ENCODE measurements at regions not wholly inside any gene's neighbourhood (a gene's known extent, or its start where the extent isn't known, plus 50 kb on each side); places are given as distances from the start of the nearest gene placed in this dataset.

DNA sequence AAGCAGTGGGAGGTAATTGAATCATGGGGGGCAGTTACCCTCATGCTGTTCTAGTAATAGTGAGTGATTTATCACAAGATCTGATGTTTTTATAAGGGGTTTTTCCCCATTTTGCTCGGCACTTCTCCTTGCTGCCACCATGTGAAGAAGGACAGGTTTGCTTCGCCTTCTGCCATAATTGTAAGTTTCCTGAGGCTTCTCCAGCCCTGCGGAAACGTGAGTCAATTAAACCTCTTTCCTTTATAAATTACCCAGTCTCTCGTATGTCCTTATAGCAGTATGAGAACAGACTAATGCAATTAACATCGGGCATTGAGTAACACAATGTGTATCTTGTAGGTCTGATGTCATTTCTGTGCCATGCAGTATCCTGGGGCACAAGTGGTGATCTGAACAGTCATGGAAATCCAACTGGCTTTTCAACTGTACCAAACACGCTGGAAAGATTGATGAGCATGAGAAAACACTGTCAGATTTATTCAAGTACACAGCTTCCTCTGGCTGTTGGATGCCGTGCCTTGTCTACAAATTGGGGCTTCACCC is 208.6 kb upstream of the KIAA1217 start:
- Histone ChIP-seq H3K9ac (replicated peaks in 1 of 4; ENCODE audit: extremely low read depth in 1 of 4, low read depth in 3 of 4, low read length in 3 of 4) (no peak overlapping the region), H2BK20ac (ENCODE audit: low read length) (no peak overlapping the region), H2BK15ac (ENCODE audit: low read length) (no peak overlapping the region), H3K9me3 (ENCODE audit: insufficient read depth in 2 of 2, low read depth in 1 of 2, low read length in 1 of 2) (no peaks in the 10 kb centered on the region), H3K27me3 (replicated peaks in 1 of 4; ENCODE audit: control insufficient read depth in 3 of 4, extremely low read depth in 1 of 4, insufficient read depth in 3 of 4, low read length in 3 of 4) (no peaks in the 10 kb centered on the region), H3K23ac (ENCODE audit: insufficient read length) (no peak overlapping the region), H2BK5ac (ENCODE audit: low read depth, low read length) (no peak overlapping the region), H2BK120ac (replicated peaks; ENCODE audit: low read depth, low read length) (no peak overlapping the region), H3K4me1 (replicated peaks in 1 of 4; ENCODE audit: control insufficient read depth in 3 of 4, insufficient read depth in 4 of 4, low read length in 3 of 4) (no peaks in the 10 kb centered on the region), H3K4me2 (ENCODE audit: insufficient read depth in 1 of 2, low read depth in 2 of 2, low read length in 2 of 2) (no peak overlapping the region), H2AFZ (ENCODE audit: low read length) (no peak overlapping the region), H3K14ac (ENCODE audit: insufficient read length) (no peak overlapping the region), H3K36me3 (ENCODE audit: control insufficient read depth in 2 of 4, insufficient read depth in 4 of 4, low read length in 3 of 4) (no peaks in the 10 kb centered on the region), H2AK5ac (ENCODE audit: low read depth, low read length) (no peak overlapping the region), H3K27ac (ENCODE audit: low read depth, low read length) (no peak overlapping the region), H2BK12ac (ENCODE audit: low read depth, low read length) (no peak overlapping the region), H3K23me2 (ENCODE audit: low read depth, low read length) (no peaks in the 10 kb centered on the region), H3K4ac (replicated peaks; ENCODE audit: insufficient read length, low read depth, low read length) (no peak overlapping the region), H4K91ac (replicated peaks; ENCODE audit: insufficient read length, low read length) (no peak overlapping the region), H4K8ac (ENCODE audit: extremely low read depth, insufficient read depth, low read length) (no peak overlapping the region), H3K79me2 (ENCODE audit: control insufficient read depth in 1 of 2, insufficient read depth in 2 of 2, low read length in 2 of 2) (no peaks in the 10 kb centered on the region), H3K18ac (ENCODE audit: extremely low read depth, low read length) (no peak overlapping the region), H3K56ac (replicated peaks; ENCODE audit: insufficient read length, low read depth, low read length) (no peak overlapping the region), H3K4me3 (ENCODE audit: extremely low read depth in 1 of 4, insufficient read depth in 2 of 4, low read depth in 3 of 4, low read length in 4 of 4) (no peak overlapping the region), H4K20me1 (replicated peaks in 1 of 2; ENCODE audit: control insufficient read depth in 1 of 2, insufficient read depth in 2 of 2, low read length in 2 of 2) (no peaks in the 10 kb centered on the region), H3K79me1 (ENCODE audit: low read depth, low read length) (no peaks in the 10 kb centered on the region), H4K5ac (ENCODE audit: insufficient read length, low read depth, low read length) (no peak overlapping the region)
- DNase-seq (ENCODE audit: low read depth in 1 of 2, low spot score in 2 of 2) (no peak), FAIRE-seq (no peak)
- CTCF ChIA-PET (ENCODE audit: partially characterized antibody), result no interaction called here
- WGBS, 2 experiments (ENCODE audit: extremely low coverage in 1 of 2, insufficient coverage in 1 of 2, insufficient read length in 1 of 2, insufficient replicate concordance in 2 of 2, low coverage in 1 of 2, low lambda C conversion rate in 2 of 2, missing lambda C conversion rate in 1 of 2), result 92% methylated on average over 8 of the region's 8 CpGs; no CpG with 5 or more reads in 1 of the 2 experiments
- POLR2A ChIA-PET (ENCODE audit: partially characterized antibody), result no interaction called here
- TF ChIP-seq, protein P1, sequence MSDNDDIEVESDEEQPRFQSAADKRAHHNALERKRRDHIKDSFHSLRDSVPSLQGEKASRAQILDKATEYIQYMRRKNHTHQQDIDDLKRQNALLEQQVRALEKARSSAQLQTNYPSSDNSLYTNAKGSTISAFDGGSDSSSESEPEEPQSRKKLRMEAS (IDR thresholded peaks at IDR 0.05), result no peak
- no peak for TF ChIP-seq RXRA (IDR thresholded peaks at IDR 0.05; ENCODE audit: insufficient read depth, low read depth, low read length)
- TF ChIP-seq, protein P2, sequence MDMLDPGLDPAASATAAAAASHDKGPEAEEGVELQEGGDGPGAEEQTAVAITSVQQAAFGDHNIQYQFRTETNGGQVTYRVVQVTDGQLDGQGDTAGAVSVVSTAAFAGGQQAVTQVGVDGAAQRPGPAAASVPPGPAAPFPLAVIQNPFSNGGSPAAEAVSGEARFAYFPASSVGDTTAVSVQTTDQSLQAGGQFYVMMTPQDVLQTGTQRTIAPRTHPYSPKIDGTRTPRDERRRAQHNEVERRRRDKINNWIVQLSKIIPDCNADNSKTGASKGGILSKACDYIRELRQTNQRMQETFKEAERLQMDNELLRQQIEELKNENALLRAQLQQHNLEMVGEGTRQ (IDR thresholded peaks at IDR 0.05; ENCODE audit: low read length), result no peak
- no peak for TF ChIP-seq SIRT6 (IDR thresholded peaks at IDR 0.05; ENCODE audit: low read length)
- TF ChIP-seq SIX5 (IDR thresholded peaks at IDR 0.05; ENCODE audit: low read depth, low read length), result no peak
- no peak for TF ChIP-seq CEBPB (IDR thresholded peaks at IDR 0.05; ENCODE audit: low read depth, low read length)
- no peak for TF ChIP-seq ASH2L (IDR thresholded peaks at IDR 0.05; ENCODE audit: low read length)
- no peak for TF ChIP-seq BCL11A (IDR thresholded peaks at IDR 0.05; ENCODE audit: low read depth in 2 of 2, low read length in 2 of 2)
- no peak for TF ChIP-seq TBP (IDR thresholded peaks at IDR 0.05; ENCODE audit: low read depth, low read length)
- no peak for TF ChIP-seq GTF2F1 (IDR thresholded peaks at IDR 0.05; ENCODE audit: borderline replicate concordance, low read depth, low read length)
- TF ChIP-seq CBX8 (IDR thresholded peaks at IDR 0.05; ENCODE audit: borderline replicate concordance, low read depth, low read length), result no peak
- TF ChIP-seq, protein P3, sequence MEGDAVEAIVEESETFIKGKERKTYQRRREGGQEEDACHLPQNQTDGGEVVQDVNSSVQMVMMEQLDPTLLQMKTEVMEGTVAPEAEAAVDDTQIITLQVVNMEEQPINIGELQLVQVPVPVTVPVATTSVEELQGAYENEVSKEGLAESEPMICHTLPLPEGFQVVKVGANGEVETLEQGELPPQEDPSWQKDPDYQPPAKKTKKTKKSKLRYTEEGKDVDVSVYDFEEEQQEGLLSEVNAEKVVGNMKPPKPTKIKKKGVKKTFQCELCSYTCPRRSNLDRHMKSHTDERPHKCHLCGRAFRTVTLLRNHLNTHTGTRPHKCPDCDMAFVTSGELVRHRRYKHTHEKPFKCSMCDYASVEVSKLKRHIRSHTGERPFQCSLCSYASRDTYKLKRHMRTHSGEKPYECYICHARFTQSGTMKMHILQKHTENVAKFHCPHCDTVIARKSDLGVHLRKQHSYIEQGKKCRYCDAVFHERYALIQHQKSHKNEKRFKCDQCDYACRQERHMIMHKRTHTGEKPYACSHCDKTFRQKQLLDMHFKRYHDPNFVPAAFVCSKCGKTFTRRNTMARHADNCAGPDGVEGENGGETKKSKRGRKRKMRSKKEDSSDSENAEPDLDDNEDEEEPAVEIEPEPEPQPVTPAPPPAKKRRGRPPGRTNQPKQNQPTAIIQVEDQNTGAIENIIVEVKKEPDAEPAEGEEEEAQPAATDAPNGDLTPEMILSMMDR (IDR thresholded peaks at IDR 0.05; ENCODE audit: control extremely low read depth in 1 of 3, insufficient read depth in 1 of 3, low read depth in 1 of 3, low read length in 3 of 3), result no peak
